GM23338 (cell line): ENCODE measurements at regions not wholly inside any gene's neighbourhood (a gene's known extent, or its start where the extent isn't known, plus 50 kb on each side); places are given as distances from the start of the nearest gene placed in this dataset.

ENCODE experiments used
- ATAC-seq: fragments of 200-7000 bp; cut with Tn5 transposase; 3 replicates; pipeline ENCODE4 v1.9.1; 2020
- DNase-seq: peaks from one replicate; pipeline ENCODE4 v3.0.0-alpha.2; 2015; ENCODE audit warnings: low spot score
- H2AFZ ChIP-seq: fragments of 200-600 bp; sonication (generic); 2 replicates; pipeline ENCODE4 v1.8.0; 2016; ENCODE audit warnings: antibody characterized with exemption, mild to moderate bottlenecking, moderate library complexity
- H3F3A ChIP-seq: fragments of 200-600 bp; sonication (generic); replicated peaks from 2 replicates; pipeline ENCODE4 v1.8.0; 2017; ENCODE audit warnings: antibody characterized with exemption, mixed run types, low read depth
- H3K27ac ChIP-seq: fragments of 200-600 bp; sonication (generic); 2 replicates; pipeline ENCODE4 v1.6.1; 2016; ENCODE audit warnings: low read depth
- H3K27me3 ChIP-seq: fragments of 200-600 bp; sonication (generic); 2 replicates; pipeline ENCODE4 v1.8.0; 2016; ENCODE audit warnings: mild to moderate bottlenecking, mixed run types, moderate library complexity; ENCODE audit not compliant: insufficient read depth
- H3K36me3 ChIP-seq: fragments of 200-600 bp; sonication (generic); 2 replicates; pipeline ENCODE4 v1.8.0; 2016; ENCODE audit warnings: mild to moderate bottlenecking; ENCODE audit not compliant: insufficient read depth
- H3K4me1 ChIP-seq: fragments of 200-600 bp; sonication (generic); 2 replicates; pipeline ENCODE4 v1.8.0; 2016; ENCODE audit warnings: mild to moderate bottlenecking, moderate library complexity; ENCODE audit not compliant: insufficient read depth
- H3K4me2 ChIP-seq: fragments of 200-600 bp; sonication (generic); 2 replicates; pipeline ENCODE4 v1.7.1; 2017; ENCODE audit warnings: mixed run types
- H3K4me3 ChIP-seq: fragments of 200-600 bp; sonication (generic); 2 replicates; pipeline ENCODE4 v1.6.1; 2016; ENCODE audit warnings: mixed run types
- H3K79me2 ChIP-seq: fragments of 200-600 bp; sonication (generic); replicated peaks from 2 replicates; pipeline ENCODE4 v1.8.0; 2017; ENCODE audit warnings: mild to moderate bottlenecking; ENCODE audit not compliant: insufficient read depth
- H3K9me2 ChIP-seq: fragments of 200-600 bp; sonication (generic); 2 replicates; pipeline ENCODE4 v1.8.0; 2017; ENCODE audit not compliant: insufficient read depth
- H4K20me1 ChIP-seq: fragments of 200-600 bp; sonication (generic); replicated peaks from 2 replicates; pipeline ENCODE4 v1.8.0; 2017; ENCODE audit warnings: mild to moderate bottlenecking; ENCODE audit not compliant: insufficient read depth
- H3K27ac Mint-ChIP-seq: 2 replicates; pipeline ENCODE4 v1.8.0; 2020; ENCODE audit warnings: inconsistent platforms, mild to moderate bottlenecking, moderate library complexity, mixed read lengths
- H3K27me3 Mint-ChIP-seq: 3 replicates; pipeline ENCODE4 v1.8.0; 2022; ENCODE audit warnings: low read depth, mild to moderate bottlenecking, moderate library complexity, mixed read lengths, inconsistent platforms; ENCODE audit not compliant: insufficient read depth, poor library complexity
- H3K36me3 Mint-ChIP-seq: 3 replicates; pipeline ENCODE4 v1.8.0; 2021; ENCODE audit warnings: low read depth, mild to moderate bottlenecking, inconsistent platforms, moderate library complexity, mixed read lengths
- H3K4me1 Mint-ChIP-seq: 3 replicates; pipeline ENCODE4 v1.8.0; 2020; ENCODE audit warnings: mild to moderate bottlenecking, inconsistent platforms, mixed read lengths
- H3K4me3 Mint-ChIP-seq: 3 replicates; pipeline ENCODE4 v1.8.0; 2021; ENCODE audit warnings: moderate library complexity, mild to moderate bottlenecking, inconsistent platforms, mixed read lengths
- H3K9me3 Mint-ChIP-seq: 3 replicates; pipeline ENCODE4 v1.8.0; 2020; ENCODE audit warnings: moderate library complexity, mild to moderate bottlenecking, inconsistent platforms, mixed read lengths
- CREB1 ChIP-seq: fragments of 250-450 bp; sonication (Bioruptor Pico); IDR thresholded peaks from 2 replicates; pipeline ENCODE4 v1.5.0; 2020; ENCODE audit warnings: low read depth, mild to moderate bottlenecking, moderate library complexity
- ETS1 ChIP-seq: IDR thresholded peaks from 2 replicates; pipeline ENCODE4 v1.6.1; 2016; ENCODE audit warnings: antibody characterized with exemption
- EZH2 ChIP-seq: fragments of 200-600 bp; sonication (generic); IDR thresholded peaks from one replicate; pipeline ENCODE4 v1.8.0; 2017; ENCODE audit warnings: antibody characterized with exemption, mild to moderate bottlenecking, low read depth; ENCODE audit not compliant: unreplicated experiment
- EZH2phosphoT487 ChIP-seq: fragments of 200-600 bp; sonication (generic); IDR thresholded peaks from one replicate; pipeline ENCODE4 v1.8.1; 2018; ENCODE audit warnings: antibody characterized with exemption; ENCODE audit not compliant: unreplicated experiment
- JUNB ChIP-seq: IDR thresholded peaks from one replicate; pipeline ENCODE4 v1.6.1; 2016; ENCODE audit warnings: antibody characterized with exemption; ENCODE audit not compliant: unreplicated experiment
- NANOG ChIP-seq: IDR thresholded peaks from 2 replicates; pipeline ENCODE4 v1.6.1; 2016; ENCODE audit warnings: antibody characterized with exemption, borderline replicate concordance
- POLR2AphosphoS5 ChIP-seq: IDR thresholded peaks from 2 replicates; pipeline ENCODE4 v1.6.1; 2016; ENCODE audit warnings: antibody characterized with exemption, low read depth
- STAT1 ChIP-seq: IDR thresholded peaks from one replicate; pipeline ENCODE4 v1.6.1; 2016; ENCODE audit warnings: antibody characterized with exemption; ENCODE audit not compliant: unreplicated experiment
- ZNF114 ChIP-seq: fragments of 250-450 bp; sonication (Bioruptor Pico); IDR thresholded peaks from 2 replicates; pipeline ENCODE4 v1.5.0; 2020; ENCODE audit warnings: mild to moderate bottlenecking, moderate library complexity
- ZNF331 ChIP-seq: fragments of 250-450 bp; sonication (Bioruptor Pico); IDR thresholded peaks from 2 replicates; pipeline ENCODE4 v1.5.0; 2020; ENCODE audit warnings: low read depth, mild to moderate bottlenecking, moderate library complexity
- TF ChIP-seq, protein P1 (sequence below): IDR thresholded peaks from one replicate; pipeline ENCODE4 v1.6.1; 2018; ENCODE audit warnings: antibody characterized with exemption; ENCODE audit not compliant: unreplicated experiment
- TF ChIP-seq, protein P2 (sequence below): fragments of 250-450 bp; sonication (Bioruptor Pico); IDR thresholded peaks from 2 replicates; pipeline ENCODE4 v1.5.0; 2020; ENCODE audit warnings: mild to moderate bottlenecking, moderate library complexity
- TF ChIP-seq, protein P3 (sequence below), 2 experiments: fragments of 200-600 bp in 1 of 2; sonication (generic) in 1 of 2; conservative IDR thresholded peaks; 2 replicates each; pipeline versions ENCODE4 v1.5.1 to v1.6.1; 2016 to 2017; ENCODE audit warnings: antibody characterized with exemption in 2 of 2, low read depth in 2 of 2, mild to moderate bottlenecking in 2 of 2, moderate library complexity in 1 of 2

- peaks cover 6% of the 10 kb centered on the region for H3K27me3 Mint-ChIP-seq
- Histone ChIP-seq H3F3A (no peaks in the 10 kb centered on the region), H3K27me3 (no peaks in the 10 kb centered on the region), H3K27ac (no peak overlapping the region), H2AFZ (no peak overlapping the region), H4K20me1 (no peaks in the 10 kb centered on the region), H3K9me2 (no peaks in the 10 kb centered on the region), H3K4me1 (no peaks in the 10 kb centered on the region), H3K36me3 (no peaks in the 10 kb centered on the region), H3K4me3 (no peak overlapping the region), H3K79me2 (no peaks in the 10 kb centered on the region), H3K4me2 (no peak overlapping the region)
- peaks cover 16% of the 10 kb centered on the region for H3K36me3 Mint-ChIP-seq
- no peak overlapping the region for H3K4me3 Mint-ChIP-seq
- no peaks in the 10 kb centered on the region for H3K4me1 Mint-ChIP-seq
- no peak for TF ChIP-seq NANOG
- TF ChIP-seq, protein P1, sequence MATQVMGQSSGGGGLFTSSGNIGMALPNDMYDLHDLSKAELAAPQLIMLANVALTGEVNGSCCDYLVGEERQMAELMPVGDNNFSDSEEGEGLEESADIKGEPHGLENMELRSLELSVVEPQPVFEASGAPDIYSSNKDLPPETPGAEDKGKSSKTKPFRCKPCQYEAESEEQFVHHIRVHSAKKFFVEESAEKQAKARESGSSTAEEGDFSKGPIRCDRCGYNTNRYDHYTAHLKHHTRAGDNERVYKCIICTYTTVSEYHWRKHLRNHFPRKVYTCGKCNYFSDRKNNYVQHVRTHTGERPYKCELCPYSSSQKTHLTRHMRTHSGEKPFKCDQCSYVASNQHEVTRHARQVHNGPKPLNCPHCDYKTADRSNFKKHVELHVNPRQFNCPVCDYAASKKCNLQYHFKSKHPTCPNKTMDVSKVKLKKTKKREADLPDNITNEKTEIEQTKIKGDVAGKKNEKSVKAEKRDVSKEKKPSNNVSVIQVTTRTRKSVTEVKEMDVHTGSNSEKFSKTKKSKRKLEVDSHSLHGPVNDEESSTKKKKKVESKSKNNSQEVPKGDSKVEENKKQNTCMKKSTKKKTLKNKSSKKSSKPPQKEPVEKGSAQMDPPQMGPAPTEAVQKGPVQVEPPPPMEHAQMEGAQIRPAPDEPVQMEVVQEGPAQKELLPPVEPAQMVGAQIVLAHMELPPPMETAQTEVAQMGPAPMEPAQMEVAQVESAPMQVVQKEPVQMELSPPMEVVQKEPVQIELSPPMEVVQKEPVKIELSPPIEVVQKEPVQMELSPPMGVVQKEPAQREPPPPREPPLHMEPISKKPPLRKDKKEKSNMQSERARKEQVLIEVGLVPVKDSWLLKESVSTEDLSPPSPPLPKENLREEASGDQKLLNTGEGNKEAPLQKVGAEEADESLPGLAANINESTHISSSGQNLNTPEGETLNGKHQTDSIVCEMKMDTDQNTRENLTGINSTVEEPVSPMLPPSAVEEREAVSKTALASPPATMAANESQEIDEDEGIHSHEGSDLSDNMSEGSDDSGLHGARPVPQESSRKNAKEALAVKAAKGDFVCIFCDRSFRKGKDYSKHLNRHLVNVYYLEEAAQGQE, result no peak
- TF ChIP-seq, protein P2, sequence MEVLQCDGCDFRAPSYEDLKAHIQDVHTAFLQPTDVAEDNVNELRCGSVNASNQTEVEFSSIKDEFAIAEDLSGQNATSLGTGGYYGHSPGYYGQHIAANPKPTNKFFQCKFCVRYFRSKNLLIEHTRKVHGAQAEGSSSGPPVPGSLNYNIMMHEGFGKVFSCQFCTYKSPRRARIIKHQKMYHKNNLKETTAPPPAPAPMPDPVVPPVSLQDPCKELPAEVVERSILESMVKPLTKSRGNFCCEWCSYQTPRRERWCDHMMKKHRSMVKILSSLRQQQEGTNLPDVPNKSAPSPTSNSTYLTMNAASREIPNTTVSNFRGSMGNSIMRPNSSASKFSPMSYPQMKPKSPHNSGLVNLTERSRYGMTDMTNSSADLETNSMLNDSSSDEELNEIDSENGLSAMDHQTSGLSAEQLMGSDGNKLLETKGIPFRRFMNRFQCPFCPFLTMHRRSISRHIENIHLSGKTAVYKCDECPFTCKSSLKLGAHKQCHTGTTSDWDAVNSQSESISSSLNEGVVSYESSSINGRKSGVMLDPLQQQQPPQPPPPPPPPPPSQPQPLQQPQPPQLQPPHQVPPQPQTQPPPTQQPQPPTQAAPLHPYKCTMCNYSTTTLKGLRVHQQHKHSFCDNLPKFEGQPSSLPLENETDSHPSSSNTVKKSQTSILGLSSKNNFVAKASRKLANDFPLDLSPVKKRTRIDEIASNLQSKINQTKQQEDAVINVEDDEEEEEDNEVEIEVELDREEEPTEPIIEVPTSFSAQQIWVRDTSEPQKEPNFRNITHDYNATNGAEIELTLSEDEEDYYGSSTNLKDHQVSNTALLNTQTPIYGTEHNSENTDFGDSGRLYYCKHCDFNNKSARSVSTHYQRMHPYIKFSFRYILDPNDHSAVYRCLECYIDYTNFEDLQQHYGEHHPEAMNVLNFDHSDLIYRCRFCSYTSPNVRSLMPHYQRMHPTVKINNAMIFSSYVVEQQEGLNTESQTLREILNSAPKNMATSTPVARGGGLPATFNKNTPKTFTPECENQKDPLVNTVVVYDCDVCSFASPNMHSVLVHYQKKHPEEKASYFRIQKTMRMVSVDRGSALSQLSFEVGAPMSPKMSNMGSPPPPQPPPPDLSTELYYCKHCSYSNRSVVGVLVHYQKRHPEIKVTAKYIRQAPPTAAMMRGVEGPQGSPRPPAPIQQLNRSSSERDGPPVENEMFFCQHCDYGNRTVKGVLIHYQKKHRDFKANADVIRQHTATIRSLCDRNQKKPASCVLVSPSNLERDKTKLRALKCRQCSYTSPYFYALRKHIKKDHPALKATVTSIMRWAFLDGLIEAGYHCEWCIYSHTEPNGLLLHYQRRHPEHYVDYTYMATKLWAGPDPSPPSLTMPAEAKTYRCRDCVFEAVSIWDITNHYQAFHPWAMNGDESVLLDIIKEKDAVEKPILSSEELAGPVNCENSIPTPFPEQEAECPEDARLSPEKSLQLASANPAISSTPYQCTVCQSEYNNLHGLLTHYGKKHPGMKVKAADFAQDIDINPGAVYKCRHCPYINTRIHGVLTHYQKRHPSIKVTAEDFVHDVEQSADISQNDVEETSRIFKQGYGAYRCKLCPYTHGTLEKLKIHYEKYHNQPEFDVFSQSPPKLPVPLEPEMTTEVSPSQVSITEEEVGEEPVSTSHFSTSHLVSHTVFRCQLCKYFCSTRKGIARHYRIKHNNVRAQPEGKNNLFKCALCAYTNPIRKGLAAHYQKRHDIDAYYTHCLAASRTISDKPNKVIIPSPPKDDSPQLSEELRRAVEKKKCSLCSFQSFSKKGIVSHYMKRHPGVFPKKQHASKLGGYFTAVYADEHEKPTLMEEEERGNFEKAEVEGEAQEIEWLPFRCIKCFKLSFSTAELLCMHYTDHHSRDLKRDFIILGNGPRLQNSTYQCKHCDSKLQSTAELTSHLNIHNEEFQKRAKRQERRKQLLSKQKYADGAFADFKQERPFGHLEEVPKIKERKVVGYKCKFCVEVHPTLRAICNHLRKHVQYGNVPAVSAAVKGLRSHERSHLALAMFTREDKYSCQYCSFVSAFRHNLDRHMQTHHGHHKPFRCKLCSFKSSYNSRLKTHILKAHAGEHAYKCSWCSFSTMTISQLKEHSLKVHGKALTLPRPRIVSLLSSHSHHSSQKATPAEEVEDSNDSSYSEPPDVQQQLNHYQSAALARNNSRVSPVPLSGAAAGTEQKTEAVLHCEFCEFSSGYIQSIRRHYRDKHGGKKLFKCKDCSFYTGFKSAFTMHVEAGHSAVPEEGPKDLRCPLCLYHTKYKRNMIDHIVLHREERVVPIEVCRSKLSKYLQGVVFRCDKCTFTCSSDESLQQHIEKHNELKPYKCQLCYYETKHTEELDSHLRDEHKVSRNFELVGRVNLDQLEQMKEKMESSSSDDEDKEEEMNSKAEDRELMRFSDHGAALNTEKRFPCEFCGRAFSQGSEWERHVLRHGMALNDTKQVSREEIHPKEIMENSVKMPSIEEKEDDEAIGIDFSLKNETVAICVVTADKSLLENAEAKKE (CRISPR knock-in tag), result no peak
- no peak for TF ChIP-seq ETS1
- TF ChIP-seq ZNF114 (CRISPR knock-in tag), result no peak
- TF ChIP-seq ZNF331, result no peak
- no peak for TF ChIP-seq POLR2AphosphoS5
- TF ChIP-seq STAT1, result no peak
- no peak for TF ChIP-seq EZH2phosphoT487
- TF ChIP-seq, protein P3, sequence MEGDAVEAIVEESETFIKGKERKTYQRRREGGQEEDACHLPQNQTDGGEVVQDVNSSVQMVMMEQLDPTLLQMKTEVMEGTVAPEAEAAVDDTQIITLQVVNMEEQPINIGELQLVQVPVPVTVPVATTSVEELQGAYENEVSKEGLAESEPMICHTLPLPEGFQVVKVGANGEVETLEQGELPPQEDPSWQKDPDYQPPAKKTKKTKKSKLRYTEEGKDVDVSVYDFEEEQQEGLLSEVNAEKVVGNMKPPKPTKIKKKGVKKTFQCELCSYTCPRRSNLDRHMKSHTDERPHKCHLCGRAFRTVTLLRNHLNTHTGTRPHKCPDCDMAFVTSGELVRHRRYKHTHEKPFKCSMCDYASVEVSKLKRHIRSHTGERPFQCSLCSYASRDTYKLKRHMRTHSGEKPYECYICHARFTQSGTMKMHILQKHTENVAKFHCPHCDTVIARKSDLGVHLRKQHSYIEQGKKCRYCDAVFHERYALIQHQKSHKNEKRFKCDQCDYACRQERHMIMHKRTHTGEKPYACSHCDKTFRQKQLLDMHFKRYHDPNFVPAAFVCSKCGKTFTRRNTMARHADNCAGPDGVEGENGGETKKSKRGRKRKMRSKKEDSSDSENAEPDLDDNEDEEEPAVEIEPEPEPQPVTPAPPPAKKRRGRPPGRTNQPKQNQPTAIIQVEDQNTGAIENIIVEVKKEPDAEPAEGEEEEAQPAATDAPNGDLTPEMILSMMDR (conservative IDR thresholded peaks at IDR 0.05; ENCODE audit: low read depth in 2 of 2), result no peak
- TF ChIP-seq EZH2, result no peak
- no peak for TF ChIP-seq JUNB
- TF ChIP-seq CREB1 (CRISPR knock-in tag), result no peak
- ATAC-seq (no peak), DNase-seq (no peak)
- H3K27ac Mint-ChIP-seq, result no peak overlapping the region
- H3K9me3 Mint-ChIP-seq, result peaks cover 29% of the 10 kb centered on the region
Measured at GRCh38 chr10:3319811-3320226, 147.2 kb upstream of the PITRM1 start.
